ENCODE measurements at regions not wholly inside any gene's neighbourhood (a gene's known extent, or its start where the extent isn't known, plus 50 kb on each side); places are given as distances from the start of the nearest gene placed in this dataset.

GRCh38 chr2:228469721-228470120 is 288.2 kb upstream of the SPHKAP start:
- TF ChIP-seq CTCF (IDR thresholded peaks at IDR 0.05) (no peak), POLR2A (IDR thresholded peaks at IDR 0.05) (no peak)
